ENCODE measurements at regions not wholly inside any gene's neighbourhood (a gene's known extent, or its start where the extent isn't known, plus 50 kb on each side); places are given as distances from the start of the nearest gene placed in this dataset.

GRCh38 chr15:35728219-35728940 lies 182.4 kb upstream of the DPH6 start:
- TF ChIP-seq, protein P1, sequence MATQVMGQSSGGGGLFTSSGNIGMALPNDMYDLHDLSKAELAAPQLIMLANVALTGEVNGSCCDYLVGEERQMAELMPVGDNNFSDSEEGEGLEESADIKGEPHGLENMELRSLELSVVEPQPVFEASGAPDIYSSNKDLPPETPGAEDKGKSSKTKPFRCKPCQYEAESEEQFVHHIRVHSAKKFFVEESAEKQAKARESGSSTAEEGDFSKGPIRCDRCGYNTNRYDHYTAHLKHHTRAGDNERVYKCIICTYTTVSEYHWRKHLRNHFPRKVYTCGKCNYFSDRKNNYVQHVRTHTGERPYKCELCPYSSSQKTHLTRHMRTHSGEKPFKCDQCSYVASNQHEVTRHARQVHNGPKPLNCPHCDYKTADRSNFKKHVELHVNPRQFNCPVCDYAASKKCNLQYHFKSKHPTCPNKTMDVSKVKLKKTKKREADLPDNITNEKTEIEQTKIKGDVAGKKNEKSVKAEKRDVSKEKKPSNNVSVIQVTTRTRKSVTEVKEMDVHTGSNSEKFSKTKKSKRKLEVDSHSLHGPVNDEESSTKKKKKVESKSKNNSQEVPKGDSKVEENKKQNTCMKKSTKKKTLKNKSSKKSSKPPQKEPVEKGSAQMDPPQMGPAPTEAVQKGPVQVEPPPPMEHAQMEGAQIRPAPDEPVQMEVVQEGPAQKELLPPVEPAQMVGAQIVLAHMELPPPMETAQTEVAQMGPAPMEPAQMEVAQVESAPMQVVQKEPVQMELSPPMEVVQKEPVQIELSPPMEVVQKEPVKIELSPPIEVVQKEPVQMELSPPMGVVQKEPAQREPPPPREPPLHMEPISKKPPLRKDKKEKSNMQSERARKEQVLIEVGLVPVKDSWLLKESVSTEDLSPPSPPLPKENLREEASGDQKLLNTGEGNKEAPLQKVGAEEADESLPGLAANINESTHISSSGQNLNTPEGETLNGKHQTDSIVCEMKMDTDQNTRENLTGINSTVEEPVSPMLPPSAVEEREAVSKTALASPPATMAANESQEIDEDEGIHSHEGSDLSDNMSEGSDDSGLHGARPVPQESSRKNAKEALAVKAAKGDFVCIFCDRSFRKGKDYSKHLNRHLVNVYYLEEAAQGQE (IDR thresholded peaks at IDR 0.05; ENCODE audit: insufficient read depth in 1 of 2, low read depth in 2 of 2, low read length in 2 of 2) = no peak
- no peak for TF ChIP-seq TAF1 (IDR thresholded peaks at IDR 0.05; ENCODE audit: borderline replicate concordance, insufficient read depth, low read length)
- no peak for TF ChIP-seq FOXP2 (optimal IDR thresholded peaks at IDR 0.05; ENCODE audit: borderline replicate concordance, extremely low read depth, extremely low read length, insufficient read depth)
- TF ChIP-seq POLR2AphosphoS5 (IDR thresholded peaks at IDR 0.05; ENCODE audit: low read depth, low read length) = no peak
- TF ChIP-seq SIN3A (IDR thresholded peaks at IDR 0.05; ENCODE audit: borderline replicate concordance, insufficient read depth, low read length) = no peak

DNA sequence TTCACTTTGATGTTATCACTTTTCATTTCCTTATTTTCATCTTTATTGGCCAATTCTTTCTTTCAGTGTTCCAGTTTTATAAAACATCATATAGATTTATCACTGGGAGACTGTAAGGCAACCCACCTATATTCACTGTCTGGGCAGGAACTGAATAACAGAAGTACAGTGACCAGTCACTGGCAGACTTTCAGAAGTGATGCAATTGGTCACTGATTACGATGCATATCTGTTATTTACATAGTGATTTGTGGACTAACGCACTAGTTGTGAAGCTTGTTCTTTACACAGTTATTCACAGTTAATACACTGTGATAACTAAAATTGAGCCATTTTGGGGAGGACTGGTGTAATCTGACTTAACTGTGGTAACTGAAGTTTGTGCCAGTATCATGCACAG lies 190.2 kb upstream of the DPH6 start:
- TF ChIP-seq TAF1 (IDR thresholded peaks at IDR 0.05; ENCODE audit: borderline replicate concordance, insufficient read depth, low read length) (no peak), SIN3A (IDR thresholded peaks at IDR 0.05; ENCODE audit: borderline replicate concordance, insufficient read depth, low read length) (no peak), POLR2AphosphoS5 (IDR thresholded peaks at IDR 0.05; ENCODE audit: low read depth, low read length) (no peak), FOXP2 (optimal IDR thresholded peaks at IDR 0.05; ENCODE audit: borderline replicate concordance, extremely low read depth, extremely low read length, insufficient read depth) (no peak)
- TF ChIP-seq, protein P1 (IDR thresholded peaks at IDR 0.05; ENCODE audit: insufficient read depth in 1 of 2, low read depth in 2 of 2, low read length in 2 of 2) = no peak

DNA sequence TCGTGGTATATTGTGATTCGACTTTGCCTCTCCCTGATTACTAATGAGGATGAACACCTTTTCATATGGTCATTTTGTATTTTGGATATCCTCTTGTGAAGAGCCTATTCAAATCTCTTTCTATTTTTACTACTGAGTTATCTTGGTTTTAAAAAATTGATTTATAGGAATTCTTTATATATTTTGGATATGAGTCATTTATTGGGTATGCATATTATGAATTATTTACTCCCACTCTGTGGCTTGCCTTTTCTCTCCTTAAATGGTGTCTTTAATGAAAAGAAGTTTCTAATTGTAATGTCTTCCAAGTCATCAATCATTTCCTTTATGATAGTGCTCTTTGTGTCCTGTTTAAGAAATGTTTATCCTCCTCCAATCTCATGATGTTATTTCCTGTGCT lies 191.5 kb upstream of the DPH6 start:
- TF ChIP-seq, protein P1 (IDR thresholded peaks at IDR 0.05; ENCODE audit: insufficient read depth in 1 of 2, low read depth in 2 of 2, low read length in 2 of 2) = no peak
- TF ChIP-seq FOXP2 (optimal IDR thresholded peaks at IDR 0.05; ENCODE audit: borderline replicate concordance, extremely low read depth, extremely low read length, insufficient read depth) (no peak), POLR2AphosphoS5 (IDR thresholded peaks at IDR 0.05; ENCODE audit: low read depth, low read length) (no peak), SIN3A (IDR thresholded peaks at IDR 0.05; ENCODE audit: borderline replicate concordance, insufficient read depth, low read length) (no peak), TAF1 (IDR thresholded peaks at IDR 0.05; ENCODE audit: borderline replicate concordance, insufficient read depth, low read length) (no peak)

GRCh38 chr15:35738370-35738769 lies 192.4 kb upstream of the DPH6 start:
- TF ChIP-seq, protein P1 (IDR thresholded peaks at IDR 0.05; ENCODE audit: insufficient read depth in 1 of 2, low read depth in 2 of 2, low read length in 2 of 2) = no peak
- no peak for TF ChIP-seq POLR2AphosphoS5 (IDR thresholded peaks at IDR 0.05; ENCODE audit: low read depth, low read length)
- no peak for TF ChIP-seq FOXP2 (optimal IDR thresholded peaks at IDR 0.05; ENCODE audit: borderline replicate concordance, extremely low read depth, extremely low read length, insufficient read depth)
- no peak for TF ChIP-seq SIN3A (IDR thresholded peaks at IDR 0.05; ENCODE audit: borderline replicate concordance, insufficient read depth, low read length)
- no peak for TF ChIP-seq TAF1 (IDR thresholded peaks at IDR 0.05; ENCODE audit: borderline replicate concordance, insufficient read depth, low read length)
